SH-SY5Y (cell line): ENCODE measurements at regions not wholly inside any gene's neighbourhood (a gene's known extent, or its start where the extent isn't known, plus 50 kb on each side); places are given as distances from the start of the nearest gene placed in this dataset.

ENCODE experiments used
- GATA2 ChIP-seq: IDR thresholded peaks from 2 replicates; pipeline ENCODE4 v1.6.1; 2011; ENCODE audit warnings: mild to moderate bottlenecking, low read depth, low read length
- GATA3 ChIP-seq: IDR thresholded peaks from 2 replicates; pipeline ENCODE4 v1.6.1; 2011; ENCODE audit warnings: low read depth, mild to moderate bottlenecking, low read length, moderate library complexity

GRCh38 chr18:40695526-40695925, 1259.5 kb upstream of the PIK3C3 start:
- TF ChIP-seq GATA3 (no peak), GATA2 (no peak)

GRCh38 chr18:40692871-40693270, 1262.2 kb upstream of the PIK3C3 start:
- TF ChIP-seq GATA3 (no peak), GATA2 (no peak)

GRCh38 chr18:40690062-40690461, 1265.0 kb upstream of the PIK3C3 start:
- no peak for TF ChIP-seq GATA3
- TF ChIP-seq GATA2, result no peak

GRCh38 chr18:40687399-40687798, 1267.6 kb upstream of the PIK3C3 start:
- TF ChIP-seq GATA2 (no peak), GATA3 (no peak)

GRCh38 chr18:40686836-40687235, 1268.2 kb upstream of the PIK3C3 start:
- no peak for TF ChIP-seq GATA2
- TF ChIP-seq GATA3, result no peak

GRCh38 chr18:40685219-40685618, 1269.8 kb upstream of the PIK3C3 start:
- TF ChIP-seq GATA2, result no peak
- no peak for TF ChIP-seq GATA3

- TF ChIP-seq GATA3, result no peak
- no peak for TF ChIP-seq GATA2
These were observed 1276.7 kb upstream of the PIK3C3 start for GRCh38 chr18:40678318-40678717.

- TF ChIP-seq GATA3 (no peak), GATA2 (no peak)
These were observed 1278.4 kb upstream of the PIK3C3 start for GRCh38 chr18:40676668-40677067.

GRCh38 chr18:40673150-40673549, 1281.9 kb upstream of the PIK3C3 start:
- TF ChIP-seq GATA3, result no peak
- no peak for TF ChIP-seq GATA2

- TF ChIP-seq GATA2, result no peak
- TF ChIP-seq GATA3, result no peak
These were observed 1282.4 kb upstream of the PIK3C3 start for GRCh38 chr18:40672590-40672989.

GRCh38 chr18:40670668-40671375, 1284.2 kb upstream of the PIK3C3 start:
- peak; percentile 87 for TF ChIP-seq GATA3
- TF ChIP-seq GATA2, result peak; percentile 83

- TF ChIP-seq GATA2 (no peak), GATA3 (no peak)
These were observed 1292.1 kb upstream of the PIK3C3 start for GRCh38 chr18:40662898-40663437.

GRCh38 chr18:40653682-40654081, 1301.4 kb upstream of the PIK3C3 start:
- TF ChIP-seq GATA2 (no peak), GATA3 (no peak)

GRCh38 chr18:40652321-40652720, 1302.7 kb upstream of the PIK3C3 start:
- TF ChIP-seq GATA2, result no peak
- no peak for TF ChIP-seq GATA3

GRCh38 chr18:40651163-40651562, 1303.9 kb upstream of the PIK3C3 start:
- TF ChIP-seq GATA3 (no peak), GATA2 (no peak)
